Stimulated activated memory B cell treated with anti-CD40 and anti-IgM and Interleukin-4, amounts not matched to agents 10 μg/mL and 1 μg/mL and 100 μg/mL, for 72 hours (primary cell): ENCODE measurements at regions not wholly inside any gene's neighbourhood (a gene's known extent, or its start where the extent isn't known, plus 50 kb on each side); places are given as distances from the start of the nearest gene placed in this dataset.
A peak's percentile ranks its signal among the peaks of the same experiment; 100 is the strongest.

Experiments
- ATAC-seq: fragments of 150-1000 bp; cut with Tn5 transposase; 2 replicates; pipeline ENCODE4 v1.10.0; 2021
- H3K27ac Mint-ChIP-seq: one replicate; pipeline ENCODE4 v1.8.0; 2022; ENCODE audit warnings: mild to moderate bottlenecking, mixed read lengths
- H3K27me3 Mint-ChIP-seq: one replicate; pipeline ENCODE4 v1.8.0; 2022; ENCODE audit warnings: mixed read lengths
- H3K36me3 Mint-ChIP-seq: one replicate; pipeline ENCODE4 v1.8.0; 2022; ENCODE audit warnings: mixed read lengths
- H3K4me1 Mint-ChIP-seq: one replicate; pipeline ENCODE4 v1.8.0; 2022; ENCODE audit warnings: mixed read lengths
- H3K4me3 Mint-ChIP-seq: one replicate; pipeline ENCODE4 v1.8.0; 2022; ENCODE audit warnings: mild to moderate bottlenecking, moderate library complexity, mixed read lengths
- H3K9me3 Mint-ChIP-seq: one replicate; pipeline ENCODE4 v1.8.0; 2022; ENCODE audit warnings: mixed read lengths

DNA sequence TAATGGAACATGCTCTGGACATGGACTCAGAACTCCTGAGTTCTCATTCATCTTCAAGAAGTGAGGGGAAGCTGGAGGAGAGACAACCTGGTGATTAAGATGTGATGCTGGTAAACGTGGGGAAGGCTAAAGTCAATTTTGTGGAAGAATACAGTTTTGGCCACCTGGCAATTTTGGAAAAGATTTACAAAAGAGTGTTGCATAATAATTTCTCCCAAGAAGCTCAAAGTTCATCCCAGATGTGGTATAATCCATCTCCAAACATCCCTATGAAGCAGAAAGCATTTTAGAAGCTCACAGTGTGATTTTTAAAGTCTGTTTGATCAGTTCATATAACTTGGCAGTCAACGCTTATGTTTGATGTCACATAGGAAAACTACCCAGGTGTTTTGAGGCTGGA, 208.7 kb downstream of the LMX1A start:
- Mint-ChIP-seq H3K9me3 (no peaks in the 10 kb centered on the region), H3K27ac (no peak overlapping the region), H3K4me3 (no peak overlapping the region), H3K4me1 (no peaks in the 10 kb centered on the region), H3K36me3 (no peaks in the 10 kb centered on the region), H3K27me3 (no peaks in the 10 kb centered on the region)
- ATAC-seq = no peak

- ATAC-seq = no peak
- Mint-ChIP-seq H3K4me1 (no peaks in the 10 kb centered on the region), H3K27me3 (no peaks in the 10 kb centered on the region), H3K9me3 (no peaks in the 10 kb centered on the region), H3K4me3 (no peak overlapping the region), H3K27ac (no peak overlapping the region), H3K36me3 (no peaks in the 10 kb centered on the region)
These were observed 211.6 kb downstream of the LMX1A start for GRCh38 chr1:165144757-165145397.

- no peak overlapping the region for H3K4me3 Mint-ChIP-seq
- no peaks in the 10 kb centered on the region for H3K27me3 Mint-ChIP-seq
- H3K9me3 Mint-ChIP-seq = no peaks in the 10 kb centered on the region
- ATAC-seq = no peak
- H3K27ac Mint-ChIP-seq = no peak overlapping the region
- no peaks in the 10 kb centered on the region for H3K4me1 Mint-ChIP-seq
- no peaks in the 10 kb centered on the region for H3K36me3 Mint-ChIP-seq
These were observed 213.0 kb downstream of the LMX1A start for GRCh38 chr1:165143437-165144065.

- Mint-ChIP-seq H3K9me3 (no peaks in the 10 kb centered on the region), H3K27ac (no peak overlapping the region), H3K4me3 (no peak overlapping the region), H3K27me3 (peaks cover 24% of the 10 kb centered on the region), H3K4me1 (no peaks in the 10 kb centered on the region), H3K36me3 (no peaks in the 10 kb centered on the region)
- ATAC-seq = no peak
These were observed 217.6 kb downstream of the LMX1A start for GRCh38 chr1:165138960-165139359.

- no peaks in the 10 kb centered on the region for H3K9me3 Mint-ChIP-seq
- H3K4me3 Mint-ChIP-seq = no peak overlapping the region
- no peak overlapping the region for H3K27ac Mint-ChIP-seq
- H3K4me1 Mint-ChIP-seq = no peaks in the 10 kb centered on the region
- ATAC-seq = no peak
- H3K27me3 Mint-ChIP-seq = peaks cover 24% of the 10 kb centered on the region
- no peaks in the 10 kb centered on the region for H3K36me3 Mint-ChIP-seq
These were observed 218.8 kb downstream of the LMX1A start for GRCh38 chr1:165137551-165138316.

- Mint-ChIP-seq H3K36me3 (no peaks in the 10 kb centered on the region), H3K4me1 (no peaks in the 10 kb centered on the region), H3K4me3 (no peak overlapping the region), H3K27ac (no peak overlapping the region), H3K27me3 (peaks cover 24% of the 10 kb centered on the region), H3K9me3 (no peaks in the 10 kb centered on the region)
- ATAC-seq = no peak
These were observed 222.1 kb downstream of the LMX1A start for GRCh38 chr1:165134431-165134830.

DNA sequence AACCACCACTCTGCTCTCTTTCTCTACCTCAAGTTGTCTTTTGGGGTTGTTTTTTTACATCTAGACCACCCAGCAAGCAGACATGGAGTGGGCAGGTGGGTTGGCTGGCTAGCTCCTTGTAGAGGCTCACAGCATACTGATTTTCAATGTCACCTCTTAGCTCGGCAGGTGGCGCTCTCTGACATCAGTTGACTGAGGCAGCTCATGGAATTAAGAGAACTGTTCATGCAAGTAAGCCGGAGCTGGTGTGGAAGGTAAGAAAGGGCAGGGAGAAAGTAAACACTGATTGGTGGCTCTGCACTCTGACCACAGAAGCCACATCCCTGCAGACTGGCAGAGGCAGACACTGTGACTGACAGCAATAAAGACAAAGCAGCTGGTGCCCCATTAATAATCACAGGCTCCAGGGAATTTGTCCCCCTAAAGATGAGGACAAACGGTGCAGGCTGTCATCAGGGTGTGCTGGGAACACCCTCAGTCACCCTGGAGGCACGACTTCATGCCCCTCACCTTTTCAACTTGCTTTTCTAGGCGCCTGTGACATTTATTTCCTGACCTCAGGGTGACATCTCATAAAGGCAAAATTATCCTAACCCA, 226.8 kb downstream of the LMX1A start:
- ATAC-seq = peak; percentile 20
- H3K4me3 Mint-ChIP-seq = no peak overlapping the region
- no peaks in the 10 kb centered on the region for H3K9me3 Mint-ChIP-seq
- no peak overlapping the region for H3K27ac Mint-ChIP-seq
- no peaks in the 10 kb centered on the region for H3K4me1 Mint-ChIP-seq
- no peaks in the 10 kb centered on the region for H3K36me3 Mint-ChIP-seq
- no peaks in the 10 kb centered on the region for H3K27me3 Mint-ChIP-seq

DNA sequence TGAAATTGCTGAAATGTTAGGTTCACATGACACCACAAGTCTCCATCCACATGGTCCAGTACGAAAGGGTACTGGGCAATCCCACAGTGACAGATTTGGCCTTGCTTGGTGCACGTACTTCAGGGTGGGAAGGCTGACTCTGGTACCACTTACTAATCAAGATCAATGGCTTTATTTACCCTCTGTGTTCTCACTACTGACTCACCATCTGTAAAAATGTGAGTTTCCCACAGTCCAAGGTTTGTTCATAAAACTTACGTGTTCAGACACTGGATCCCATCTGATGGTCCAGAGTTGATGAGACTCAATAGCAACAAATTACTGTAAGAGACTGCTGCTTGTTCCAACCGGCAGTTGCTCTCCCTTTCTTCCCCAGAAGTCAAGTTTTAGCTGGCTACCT, 231.7 kb downstream of the LMX1A start:
- H3K27me3 Mint-ChIP-seq = peaks cover 6% of the 10 kb centered on the region
- no peaks in the 10 kb centered on the region for H3K4me1 Mint-ChIP-seq
- no peaks in the 10 kb centered on the region for H3K9me3 Mint-ChIP-seq
- no peaks in the 10 kb centered on the region for H3K36me3 Mint-ChIP-seq
- no peak overlapping the region for H3K4me3 Mint-ChIP-seq
- no peak overlapping the region for H3K27ac Mint-ChIP-seq
- no peak for ATAC-seq

DNA sequence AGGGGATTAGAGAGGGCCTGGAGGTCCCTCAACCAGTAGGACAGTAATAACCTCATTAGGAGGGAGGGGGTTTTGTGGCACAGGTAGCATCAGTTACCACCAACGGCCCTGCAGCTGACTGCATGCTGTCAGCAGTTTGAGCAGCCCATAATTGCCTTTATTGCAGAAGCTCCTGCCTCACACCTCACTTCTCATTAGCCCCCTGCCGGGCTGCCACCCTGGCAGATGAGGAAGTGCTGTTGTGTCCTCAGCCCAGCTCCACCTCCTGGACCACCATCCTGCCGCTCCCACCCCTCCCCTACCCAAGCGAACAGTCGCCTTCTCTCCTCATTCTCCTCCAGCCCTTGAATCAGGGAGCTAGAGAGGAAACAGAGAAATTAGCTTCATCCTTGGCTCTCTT, 237.4 kb downstream of the LMX1A start:
- Mint-ChIP-seq H3K9me3 (no peaks in the 10 kb centered on the region), H3K27ac (no peak overlapping the region), H3K36me3 (no peaks in the 10 kb centered on the region), H3K27me3 (peaks cover 56% of the 10 kb centered on the region), H3K4me1 (no peaks in the 10 kb centered on the region), H3K4me3 (no peak overlapping the region)
- ATAC-seq = peak; percentile 3

DNA sequence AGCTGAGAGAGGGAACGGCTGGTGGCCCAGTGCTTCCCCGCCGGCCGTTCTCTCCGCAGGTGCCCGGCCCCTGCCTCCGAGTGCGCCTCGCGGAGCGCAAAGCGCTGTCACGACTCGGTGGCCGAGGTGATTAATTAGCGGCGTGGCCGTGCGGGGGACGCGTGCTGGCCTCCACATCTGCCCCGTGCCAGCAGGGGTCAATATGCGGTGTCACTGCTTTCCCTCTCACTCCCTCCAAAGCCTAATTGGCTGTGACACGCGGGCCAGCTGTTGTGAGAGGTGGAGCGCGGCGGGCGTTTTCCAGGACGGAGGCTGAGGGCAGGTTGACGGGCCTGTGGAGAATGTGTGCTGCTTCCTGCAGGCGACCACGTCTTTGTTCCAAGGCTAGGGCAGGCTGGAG, 239.0 kb downstream of the LMX1A start:
- H3K9me3 Mint-ChIP-seq = no peaks in the 10 kb centered on the region
- no peak overlapping the region for H3K27ac Mint-ChIP-seq
- no peaks in the 10 kb centered on the region for H3K36me3 Mint-ChIP-seq
- peaks cover 58% of the 10 kb centered on the region for H3K27me3 Mint-ChIP-seq
- H3K4me3 Mint-ChIP-seq = no peak overlapping the region
- H3K4me1 Mint-ChIP-seq = no peaks in the 10 kb centered on the region
- ATAC-seq = no peak

GRCh38 chr1:165116732-165117131, 239.8 kb downstream of the LMX1A start:
- Mint-ChIP-seq H3K4me3 (no peak overlapping the region), H3K4me1 (no peaks in the 10 kb centered on the region), H3K9me3 (no peaks in the 10 kb centered on the region), H3K36me3 (no peaks in the 10 kb centered on the region), H3K27ac (no peak overlapping the region), H3K27me3 (peaks cover 58% of the 10 kb centered on the region)
- no peak for ATAC-seq

GRCh38 chr1:165116171-165116570, 240.3 kb downstream of the LMX1A start:
- ATAC-seq = no peak
- H3K4me1 Mint-ChIP-seq = no peaks in the 10 kb centered on the region
- H3K9me3 Mint-ChIP-seq = no peaks in the 10 kb centered on the region

GRCh38 chr1:165114889-165115285, 241.6 kb downstream of the LMX1A start:
- Mint-ChIP-seq H3K27ac (no peak overlapping the region), H3K27me3 (peaks cover 53% of the 10 kb centered on the region), H3K4me1 (no peaks in the 10 kb centered on the region), H3K9me3 (no peaks in the 10 kb centered on the region), H3K4me3 (no peak overlapping the region), H3K36me3 (no peaks in the 10 kb centered on the region)
- no peak for ATAC-seq

More at GRCh38 chr1:165116171-165116570, 240.3 kb downstream of the LMX1A start:
- Mint-ChIP-seq H3K27me3 (peaks cover 58% of the 10 kb centered on the region), H3K27ac (no peak overlapping the region), H3K4me3 (no peak overlapping the region), H3K36me3 (no peaks in the 10 kb centered on the region)

DNA sequence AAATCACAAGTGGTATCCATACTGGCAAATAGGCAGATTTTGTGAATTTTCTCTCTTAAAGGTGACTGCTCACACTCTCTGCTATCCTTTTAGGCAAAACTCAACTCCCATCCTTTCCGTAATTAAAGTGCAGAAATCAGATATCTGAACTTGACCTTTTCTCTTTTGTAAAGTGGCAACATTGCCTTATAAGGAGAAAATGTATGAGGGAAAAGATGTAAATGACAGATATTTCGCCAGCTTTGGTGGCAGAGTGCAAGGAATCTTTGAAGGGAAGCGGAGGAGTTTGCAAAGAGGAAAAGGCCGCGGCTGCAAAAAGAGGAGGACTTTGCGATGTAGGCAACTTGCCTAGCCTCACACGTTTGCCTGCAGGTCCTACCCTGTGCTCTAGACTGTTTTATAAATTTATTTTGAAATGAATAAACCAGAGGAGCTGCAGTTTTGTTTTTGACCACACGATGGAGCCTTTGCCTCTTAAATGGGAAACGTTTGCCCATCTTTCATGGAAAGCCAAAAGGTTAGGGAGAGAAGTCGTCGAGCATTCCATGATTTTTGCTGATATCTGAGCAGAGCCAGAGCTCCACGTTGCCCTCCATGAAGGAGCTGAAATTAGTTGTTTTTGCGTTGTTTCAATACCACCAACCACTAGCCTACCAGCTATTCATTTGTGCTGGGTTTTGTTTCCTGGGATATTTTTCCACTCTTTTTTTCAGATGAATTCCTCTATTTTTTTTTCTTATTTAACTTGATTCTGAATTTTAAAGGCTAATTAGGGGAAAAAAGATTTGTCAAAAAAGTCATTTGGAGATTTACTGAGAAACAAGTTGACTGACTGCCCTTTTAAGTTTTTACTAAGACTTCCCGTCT, 242.3 kb downstream of the LMX1A start:
- no peaks in the 10 kb centered on the region for H3K4me1 Mint-ChIP-seq
- H3K27ac Mint-ChIP-seq = no peak overlapping the region
- no peak overlapping the region for H3K4me3 Mint-ChIP-seq
- H3K27me3 Mint-ChIP-seq = peaks cover 47% of the 10 kb centered on the region
- no peak for ATAC-seq
- no peaks in the 10 kb centered on the region for H3K36me3 Mint-ChIP-seq
- no peaks in the 10 kb centered on the region for H3K9me3 Mint-ChIP-seq

GRCh38 chr1:165112260-165112659, 244.3 kb downstream of the LMX1A start:
- Mint-ChIP-seq H3K4me3 (no peak overlapping the region), H3K27me3 (peaks cover 33% of the 10 kb centered on the region)
- no peak for ATAC-seq

More at GRCh38 chr1:165112260-165112659, 244.3 kb downstream of the LMX1A start:
- Mint-ChIP-seq H3K36me3 (no peaks in the 10 kb centered on the region), H3K4me1 (no peaks in the 10 kb centered on the region), H3K9me3 (no peaks in the 10 kb centered on the region), H3K27ac (no peak overlapping the region)
